Fibroblast of lung (primary cell): ENCODE measurements at regions not wholly inside any gene's neighbourhood (a gene's known extent, or its start where the extent isn't known, plus 50 kb on each side); places are given as distances from the start of the nearest gene placed in this dataset.

Source experiments
- DNase-seq, 2 donors: peaks; one replicate each; pipeline versions ENCODE4 v3.0.0 to v3.0.0-alpha.2; 2010; ENCODE audit warnings: low read depth in 2 of 2
- H2AFZ ChIP-seq: 2 replicates; pipeline ENCODE4 v1.5.1; 2012; ENCODE audit warnings: low read length, control low read depth, inconsistent platforms
- H3K27ac ChIP-seq: 2 replicates; pipeline ENCODE4 v1.5.1; 2011; ENCODE audit warnings: low read length, control low read depth; ENCODE audit not compliant: insufficient read depth
- H3K27me3 ChIP-seq: 2 replicates; pipeline ENCODE4 v1.5.1; 2011; ENCODE audit warnings: mild to moderate bottlenecking, low read length; ENCODE audit not compliant: control insufficient read depth, insufficient read depth
- H3K36me3 ChIP-seq: 2 replicates; pipeline ENCODE4 v1.5.1; 2011; ENCODE audit warnings: low read length; ENCODE audit not compliant: control insufficient read depth, insufficient read depth
- H3K4me1 ChIP-seq: 2 replicates; pipeline ENCODE4 v1.5.1; 2011; ENCODE audit warnings: low read length; ENCODE audit not compliant: control insufficient read depth, insufficient read depth; ENCODE audit errors: extremely low read depth
- H3K4me2 ChIP-seq: 2 replicates; pipeline ENCODE4 v1.5.1; 2011; ENCODE audit warnings: low read length, control low read depth; ENCODE audit not compliant: insufficient read depth; ENCODE audit errors: extremely low read depth
- H3K4me3 ChIP-seq, 4 experiments: fragments of 200-600 bp in 1 of 4; sonication (generic) in 1 of 4; replicated peaks in 1 of 4; 2 replicates each; pipeline ENCODE4 v1.5.1; 2011 to 2016; ENCODE audit warnings: low read length in 4 of 4, low read depth in 3 of 4, mild to moderate bottlenecking in 3 of 4, control low read depth in 2 of 4, inconsistent platforms in 1 of 4, mixed read lengths in 1 of 4; ENCODE audit not compliant: insufficient read depth in 1 of 4; ENCODE audit errors: control extremely low read depth in 1 of 4
- H3K79me2 ChIP-seq: 2 replicates; pipeline ENCODE4 v1.5.1; 2012; ENCODE audit warnings: mild to moderate bottlenecking, low read length, inconsistent platforms; ENCODE audit not compliant: control insufficient read depth, insufficient read depth
- H3K9ac ChIP-seq: 2 replicates; pipeline ENCODE4 v1.5.1; 2011; ENCODE audit warnings: mild to moderate bottlenecking, low read length, control low read depth; ENCODE audit not compliant: insufficient read depth
- H3K9me3 ChIP-seq: 2 replicates; pipeline ENCODE4 v1.5.1; 2012; ENCODE audit warnings: low read depth, low read length; ENCODE audit not compliant: control insufficient read depth, insufficient read depth
- H4K20me1 ChIP-seq: 2 replicates; pipeline ENCODE4 v1.5.1; 2011; ENCODE audit warnings: low read length; ENCODE audit not compliant: control insufficient read depth, insufficient read depth; ENCODE audit errors: extremely low read depth
- EZH2 ChIP-seq: IDR thresholded peaks from 2 replicates; pipeline ENCODE4 v1.5.1; 2012; ENCODE audit warnings: low read length, control low read depth, mild to moderate bottlenecking; ENCODE audit errors: missing control alignments
- TF ChIP-seq, protein P1 (sequence below), 2 donors: IDR thresholded peaks in 1 of 2; conservative IDR thresholded peaks in 1 of 2; 1 replicate in 1 of 2; 2 replicates in 1 of 2; pipeline ENCODE4 v1.5.1; 2011 to 2012; ENCODE audit warnings: low read length in 2 of 2, control low read depth in 1 of 2, inconsistent platforms in 1 of 2, low read depth in 1 of 2, mild to moderate bottlenecking in 1 of 2

DNA sequence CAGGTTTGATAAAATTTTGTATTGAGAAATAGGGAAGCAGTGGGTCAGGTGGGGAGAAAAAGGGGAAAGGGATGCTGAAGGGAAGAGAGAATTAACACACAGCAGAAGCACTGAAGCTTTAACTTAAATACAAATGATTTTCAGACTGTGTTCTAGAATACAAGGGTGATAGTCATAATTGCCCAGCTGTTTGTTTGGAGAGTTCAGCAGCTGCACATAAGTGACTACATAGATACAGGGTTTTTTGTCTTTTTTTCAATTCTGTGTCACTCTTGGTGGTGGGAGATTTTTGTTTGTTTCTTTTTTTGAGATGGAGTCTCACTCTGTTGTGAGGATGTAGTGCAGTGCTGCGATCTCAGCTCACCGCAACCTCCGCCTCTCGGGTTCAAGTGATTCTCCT is 590.4 kb upstream of the SEMA6A start:
- Histone ChIP-seq H4K20me1 (no peaks in the 10 kb centered on the region), H3K27me3 (no peaks in the 10 kb centered on the region), H3K4me2 (no peak overlapping the region), H3K4me1 (no peaks in the 10 kb centered on the region), H2AFZ (no peak overlapping the region), H3K9ac (no peak overlapping the region), H3K27ac (no peak overlapping the region), H3K36me3 (no peaks in the 10 kb centered on the region), H3K4me3 (no peak overlapping the region), H3K79me2 (no peaks in the 10 kb centered on the region), H3K9me3 (no peaks in the 10 kb centered on the region)
- TF ChIP-seq, protein P1, sequence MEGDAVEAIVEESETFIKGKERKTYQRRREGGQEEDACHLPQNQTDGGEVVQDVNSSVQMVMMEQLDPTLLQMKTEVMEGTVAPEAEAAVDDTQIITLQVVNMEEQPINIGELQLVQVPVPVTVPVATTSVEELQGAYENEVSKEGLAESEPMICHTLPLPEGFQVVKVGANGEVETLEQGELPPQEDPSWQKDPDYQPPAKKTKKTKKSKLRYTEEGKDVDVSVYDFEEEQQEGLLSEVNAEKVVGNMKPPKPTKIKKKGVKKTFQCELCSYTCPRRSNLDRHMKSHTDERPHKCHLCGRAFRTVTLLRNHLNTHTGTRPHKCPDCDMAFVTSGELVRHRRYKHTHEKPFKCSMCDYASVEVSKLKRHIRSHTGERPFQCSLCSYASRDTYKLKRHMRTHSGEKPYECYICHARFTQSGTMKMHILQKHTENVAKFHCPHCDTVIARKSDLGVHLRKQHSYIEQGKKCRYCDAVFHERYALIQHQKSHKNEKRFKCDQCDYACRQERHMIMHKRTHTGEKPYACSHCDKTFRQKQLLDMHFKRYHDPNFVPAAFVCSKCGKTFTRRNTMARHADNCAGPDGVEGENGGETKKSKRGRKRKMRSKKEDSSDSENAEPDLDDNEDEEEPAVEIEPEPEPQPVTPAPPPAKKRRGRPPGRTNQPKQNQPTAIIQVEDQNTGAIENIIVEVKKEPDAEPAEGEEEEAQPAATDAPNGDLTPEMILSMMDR (conservative IDR thresholded peaks at IDR 0.05 in 1 of 2, IDR thresholded peaks at IDR 0.05 in 1 of 2; ENCODE audit: low read depth in 1 of 2, low read length in 2 of 2): no peak
- TF ChIP-seq EZH2: no peak
- no peak for DNase-seq

DNA sequence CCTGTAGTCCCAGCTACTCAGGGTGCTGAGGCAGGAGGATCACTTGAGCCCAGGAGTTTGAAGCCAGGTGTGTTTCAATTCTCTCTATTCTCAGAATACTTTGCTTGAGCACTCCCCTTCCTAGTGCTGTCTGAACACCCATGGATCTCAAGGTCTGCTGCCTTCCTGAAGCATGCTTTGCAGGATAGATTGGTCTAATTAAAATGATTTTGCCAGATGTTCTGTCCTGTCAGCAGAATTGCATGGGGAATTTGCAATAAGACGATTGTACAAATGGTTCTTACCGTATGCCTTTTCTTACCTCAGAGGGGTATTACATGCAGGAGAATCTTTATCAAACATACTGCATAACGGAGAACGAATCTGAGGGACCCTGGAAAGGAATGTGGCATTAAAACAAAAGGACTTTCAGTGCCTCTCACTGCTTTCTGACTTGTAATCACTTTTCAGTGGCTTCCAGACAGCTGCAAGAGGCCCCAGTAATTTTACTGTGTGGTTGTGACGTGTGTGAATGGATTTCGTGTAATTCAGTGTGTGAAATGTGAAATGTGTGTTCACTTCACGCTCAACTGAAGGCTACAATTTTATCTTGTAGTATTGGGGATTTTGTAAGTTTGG is 587.2 kb upstream of the SEMA6A start:
- Histone ChIP-seq H3K4me2 (no peak overlapping the region), H4K20me1 (no peaks in the 10 kb centered on the region), H3K4me3 (no peak overlapping the region), H2AFZ (no peak overlapping the region), H3K27me3 (no peaks in the 10 kb centered on the region), H3K9me3 (no peaks in the 10 kb centered on the region), H3K9ac (no peak overlapping the region), H3K79me2 (no peaks in the 10 kb centered on the region), H3K36me3 (no peaks in the 10 kb centered on the region), H3K27ac (no peak overlapping the region), H3K4me1 (no peaks in the 10 kb centered on the region)
- no peak for TF ChIP-seq EZH2
- TF ChIP-seq, protein P1 (conservative IDR thresholded peaks at IDR 0.05 in 1 of 2, IDR thresholded peaks at IDR 0.05 in 1 of 2; ENCODE audit: low read depth in 1 of 2, low read length in 2 of 2): no peak
- DNase-seq: no peak

DNA sequence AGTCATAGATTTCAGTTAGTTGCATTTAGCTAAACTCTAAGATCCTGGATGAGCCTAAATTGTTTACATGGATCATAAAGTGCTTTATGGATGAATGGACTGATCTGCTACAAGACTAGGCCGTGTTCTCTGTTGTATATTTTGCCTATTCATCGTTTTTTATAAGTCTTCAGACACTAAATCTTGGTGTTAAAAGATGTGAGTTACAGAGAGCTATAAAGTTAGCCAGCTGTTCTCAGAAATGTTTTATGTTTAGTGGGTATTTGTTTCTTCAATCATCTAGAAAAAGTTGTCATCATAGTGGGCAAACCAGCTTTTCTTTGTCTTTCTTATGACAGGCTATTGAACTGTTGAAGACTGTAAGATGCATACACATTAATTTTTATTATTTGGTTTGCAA is 585.8 kb upstream of the SEMA6A start:
- no peaks in the 10 kb centered on the region for H3K79me2 ChIP-seq
- H3K27ac ChIP-seq: no peak overlapping the region
- no peak overlapping the region for H3K4me2 ChIP-seq
- H3K36me3 ChIP-seq: no peaks in the 10 kb centered on the region
- H3K9me3 ChIP-seq: no peaks in the 10 kb centered on the region
- no peaks in the 10 kb centered on the region for H3K4me1 ChIP-seq
- H3K9ac ChIP-seq: no peak overlapping the region
- H3K27me3 ChIP-seq: no peaks in the 10 kb centered on the region
- no peak overlapping the region for H3K4me3 ChIP-seq
- H2AFZ ChIP-seq: no peak overlapping the region
- TF ChIP-seq EZH2: no peak
- DNase-seq: no peak
- H4K20me1 ChIP-seq: no peaks in the 10 kb centered on the region
